H1 (cell line): ENCODE measurements at regions not wholly inside any gene's neighbourhood (a gene's known extent, or its start where the extent isn't known, plus 50 kb on each side); places are given as distances from the start of the nearest gene placed in this dataset.

Experiments
- CTCF ChIA-PET: fragments of 300-600 bp; sonication (Branson Sonifier 250); formaldehyde crosslinking; loops from one replicate; lab custom pipeline; 2021; ENCODE audit not compliant: partially characterized antibody; lab: Charles Lee
- POLR2A ChIA-PET: fragments of 300-600 bp; sonication (Branson Sonifier 250); formaldehyde crosslinking; loops from one replicate; lab custom pipeline; 2021; ENCODE audit warnings: inconsistent platforms; ENCODE audit not compliant: partially characterized antibody; lab: Charles Lee
- DNase-seq, 2 experiments: peaks; one replicate each; pipeline versions ENCODE4 v3.0.0 to v3.0.0-alpha.2; 2010 to 2022; ENCODE audit warnings: low spot score in 2 of 2, low read depth in 1 of 2, mixed read lengths in 1 of 2
- FAIRE-seq: peaks from 2 replicates; lab custom pipeline; 2011; peaks lifted over from hg19 to GRCh38; lab: Jason Lieb, UNC
- H2AFZ ChIP-seq: 2 replicates; pipeline ENCODE4 v1.8.1; 2012; ENCODE audit warnings: low read length, inconsistent platforms
- H2AK5ac ChIP-seq: 2 replicates; pipeline ENCODE4 v1.6.1; 2013; ENCODE audit warnings: low read depth, low read length
- H2BK120ac ChIP-seq: replicated peaks from 2 replicates; pipeline ENCODE3; 2013; ENCODE audit warnings: low read depth, low read length, inconsistent platforms
- H2BK12ac ChIP-seq: 2 replicates; pipeline ENCODE4 v1.6.1; 2013; ENCODE audit warnings: low read depth, low read length
- H2BK15ac ChIP-seq: 2 replicates; pipeline ENCODE4 v1.6.1; 2013; ENCODE audit warnings: low read length
- H2BK20ac ChIP-seq: 2 replicates; pipeline ENCODE4 v1.6.1; 2013; ENCODE audit warnings: low read length
- H2BK5ac ChIP-seq: 2 replicates; pipeline ENCODE4 v1.6.1; 2013; ENCODE audit warnings: low read depth, low read length
- H3K14ac ChIP-seq: 2 replicates; pipeline ENCODE4 v1.6.1; 2013; ENCODE audit warnings: inconsistent platforms; ENCODE audit not compliant: insufficient read length
- H3K18ac ChIP-seq: 2 replicates; pipeline ENCODE4 v1.6.1; 2013; ENCODE audit warnings: low read length; ENCODE audit errors: extremely low read depth
- H3K23ac ChIP-seq: 2 replicates; pipeline ENCODE4 v1.6.1; 2013; ENCODE audit warnings: inconsistent platforms; ENCODE audit not compliant: insufficient read length
- H3K23me2 ChIP-seq: 2 replicates; pipeline ENCODE4 v1.6.1; 2013; ENCODE audit warnings: low read depth, low read length
- H3K27ac ChIP-seq: 2 replicates; pipeline ENCODE4 v1.6.1; 2011; ENCODE audit warnings: low read depth, low read length, inconsistent platforms
- H3K27me3 ChIP-seq, 4 experiments: replicated peaks in 1 of 4; 1 replicate in 1 of 4; 2 replicates in 3 of 4; pipeline versions ENCODE4 v1.6.1 to v1.8.1; 2011 to 2013; ENCODE audit warnings: low read length in 3 of 4, mild to moderate bottlenecking in 3 of 4, inconsistent platforms in 2 of 4, mixed read lengths in 2 of 4, moderate library complexity in 1 of 4; ENCODE audit not compliant: control insufficient read depth in 3 of 4, insufficient read depth in 3 of 4; ENCODE audit errors: extremely low read depth in 1 of 4
- H3K36me3 ChIP-seq, 4 experiments: 2 replicates each; pipeline versions ENCODE4 v1.6.1 to v1.8.1; 2011 to 2013; ENCODE audit warnings: mild to moderate bottlenecking in 4 of 4, low read length in 3 of 4, moderate library complexity in 2 of 4, control low read depth in 1 of 4, inconsistent platforms in 1 of 4; ENCODE audit not compliant: insufficient read depth in 4 of 4, control insufficient read depth in 2 of 4
- H3K4ac ChIP-seq: replicated peaks from 2 replicates; pipeline ENCODE3; 2013; ENCODE audit warnings: low read length, low read depth, mixed read lengths, inconsistent platforms; ENCODE audit not compliant: insufficient read length
- H3K4me1 ChIP-seq, 4 experiments: replicated peaks in 1 of 4; 1 replicate in 1 of 4; 2 replicates in 3 of 4; pipeline versions ENCODE4 v1.6.1 to v1.8.1; 2011 to 2013; ENCODE audit warnings: low read length in 3 of 4, inconsistent platforms in 2 of 4, mixed read lengths in 1 of 4; ENCODE audit not compliant: insufficient read depth in 4 of 4, control insufficient read depth in 3 of 4
- H3K4me2 ChIP-seq, 2 experiments: 2 replicates each; pipeline versions ENCODE4 v1.6.1 to v1.8.1; 2011 to 2013; ENCODE audit warnings: low read depth in 2 of 2, low read length in 2 of 2, control low read depth in 1 of 2, inconsistent platforms in 1 of 2, mild to moderate bottlenecking in 1 of 2; ENCODE audit not compliant: insufficient read depth in 1 of 2
- H3K4me3 ChIP-seq, 4 experiments: fragments of 200-600, 300-600 bp in 1 of 4; sonication (generic), shearing (Covaris generic), sonication (Bioruptor Twin) in 1 of 4; 2 replicates each; pipeline versions ENCODE4 v1.5.1 to v1.8.1; 2011 to 2016; ENCODE audit warnings: low read length in 4 of 4, low read depth in 3 of 4, control low read depth in 2 of 4, inconsistent platforms in 2 of 4, mild to moderate bottlenecking in 2 of 4, mixed read lengths in 1 of 4, moderate library complexity in 1 of 4; ENCODE audit not compliant: insufficient read depth in 2 of 4; ENCODE audit errors: extremely low read depth in 1 of 4
- H3K56ac ChIP-seq: replicated peaks from 2 replicates; pipeline ENCODE3; 2013; ENCODE audit warnings: low read depth, mild to moderate bottlenecking, mixed read lengths, low read length, inconsistent platforms; ENCODE audit not compliant: insufficient read length
- H3K79me1 ChIP-seq: 2 replicates; pipeline ENCODE4 v1.6.1; 2013; ENCODE audit warnings: low read depth, low read length, control low read depth
- H3K79me2 ChIP-seq, 2 experiments: 2 replicates each; pipeline versions ENCODE4 v1.6.1 to v1.8.1; 2012 to 2013; ENCODE audit warnings: low read length in 2 of 2, mild to moderate bottlenecking in 2 of 2, inconsistent platforms in 1 of 2; ENCODE audit not compliant: insufficient read depth in 2 of 2, control insufficient read depth in 1 of 2
- H3K9ac ChIP-seq, 4 experiments: replicated peaks in 1 of 4; 1 replicate in 1 of 4; 2 replicates in 3 of 4; pipeline versions ENCODE4 v1.6.1 to v1.8.1; 2011 to 2013; ENCODE audit warnings: low read depth in 3 of 4, low read length in 3 of 4, control low read depth in 2 of 4, mild to moderate bottlenecking in 2 of 4, moderate library complexity in 2 of 4, inconsistent platforms in 1 of 4; ENCODE audit errors: extremely low read depth in 1 of 4
- H3K9me3 ChIP-seq, 2 experiments: 2 replicates each; pipeline versions ENCODE4 v1.6.1 to v1.8.1; 2012 to 2013; ENCODE audit warnings: mild to moderate bottlenecking in 2 of 2, moderate library complexity in 2 of 2, control low read depth in 1 of 2, inconsistent platforms in 1 of 2, low read depth in 1 of 2, low read length in 1 of 2, mixed read lengths in 1 of 2; ENCODE audit not compliant: insufficient read depth in 2 of 2
- H4K20me1 ChIP-seq, 2 experiments: replicated peaks in 1 of 2; 2 replicates each; pipeline versions ENCODE3 to v1.8.1; 2011 to 2013; ENCODE audit warnings: inconsistent platforms in 2 of 2, low read length in 2 of 2, mild to moderate bottlenecking in 1 of 2; ENCODE audit not compliant: insufficient read depth in 2 of 2, control insufficient read depth in 1 of 2
- H4K5ac ChIP-seq: 2 replicates; pipeline ENCODE4 v1.6.1; 2013; ENCODE audit warnings: low read length, low read depth, mixed read lengths, inconsistent platforms; ENCODE audit not compliant: insufficient read length
- H4K8ac ChIP-seq: 2 replicates; pipeline ENCODE4 v1.8.0; 2013; ENCODE audit warnings: mild to moderate bottlenecking, moderate library complexity, low read length, inconsistent platforms; ENCODE audit not compliant: insufficient read depth; ENCODE audit errors: extremely low read depth
- H4K91ac ChIP-seq: replicated peaks from 2 replicates; pipeline ENCODE3; 2013; ENCODE audit warnings: low read length, mixed read lengths, inconsistent platforms; ENCODE audit not compliant: insufficient read length
- FOSL1 ChIP-seq: IDR thresholded peaks from 2 replicates; pipeline ENCODE4 v1.6.1; 2011; ENCODE audit warnings: mild to moderate bottlenecking, low read depth, low read length, moderate library complexity; ENCODE audit not compliant: insufficient read depth
- TAF1 ChIP-seq: IDR thresholded peaks from 2 replicates; pipeline ENCODE4 v1.6.1; 2011; ENCODE audit warnings: mild to moderate bottlenecking, low read depth, low read length
- TCF12 ChIP-seq: IDR thresholded peaks from 2 replicates; pipeline ENCODE4 v1.6.1; 2011; ENCODE audit warnings: low read depth, mild to moderate bottlenecking, low read length
- WGBS, 2 experiments: shearing (Covaris generic) in 1 of 2; methylation state at CpG; one replicate each; pipeline versions ENCODE4 v1.1.6 to v1.1.7; 2013 to 2015; ENCODE audit warnings: low lambda C conversion rate in 2 of 2, mixed read lengths in 2 of 2, inconsistent platforms in 1 of 2, low coverage in 1 of 2, missing lambda C conversion rate in 1 of 2; ENCODE audit not compliant: insufficient replicate concordance in 2 of 2, insufficient coverage in 1 of 2, insufficient read length in 1 of 2; ENCODE audit errors: extremely low coverage in 1 of 2, missing lambda C conversion rate in 1 of 2; 5-methylcytosine and 5-hydroxymethylcytosine counted together

DNA sequence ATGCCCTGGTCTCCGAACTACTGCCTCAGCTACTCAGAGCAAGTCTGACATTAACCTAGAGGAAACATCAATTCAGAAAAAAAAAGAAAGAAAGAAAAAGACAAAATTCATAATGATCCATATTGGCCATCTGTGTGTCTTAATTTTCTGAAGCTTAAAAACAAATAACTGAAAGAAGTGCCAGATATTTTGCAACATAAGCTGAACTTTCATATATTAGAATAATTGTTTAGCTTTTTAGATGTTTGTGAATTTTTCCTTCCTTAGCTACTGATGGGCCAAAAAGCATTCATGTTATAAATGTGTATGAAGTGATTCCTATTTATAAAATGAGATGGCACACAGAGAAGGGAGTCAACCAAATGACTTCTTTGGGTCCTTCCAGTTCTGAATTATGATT is 555.0 kb upstream of the CHAC2 start:
- Histone ChIP-seq H3K56ac (no peak overlapping the region), H3K79me1 (no peaks in the 10 kb centered on the region), H4K5ac (no peak overlapping the region), H2BK5ac (no peak overlapping the region), H3K14ac (no peak overlapping the region), H2BK12ac (no peak overlapping the region), H3K23ac (no peak overlapping the region), H3K4me2 (no peak overlapping the region), H3K79me2 (no peaks in the 10 kb centered on the region), H3K4me1 (no peaks in the 10 kb centered on the region), H4K8ac (no peak overlapping the region), H3K4me3 (no peak overlapping the region), H2BK15ac (no peak overlapping the region), H3K27ac (no peak overlapping the region), H2AK5ac (no peak overlapping the region), H2BK20ac (no peak overlapping the region), H4K91ac (no peak overlapping the region), H3K27me3 (no peaks in the 10 kb centered on the region), H2AFZ (no peak overlapping the region), H3K9me3 (no peaks in the 10 kb centered on the region), H2BK120ac (no peak overlapping the region), H3K36me3 (no peaks in the 10 kb centered on the region), H3K9ac (no peak overlapping the region), H3K4ac (no peak overlapping the region), H3K23me2 (no peaks in the 10 kb centered on the region), H3K18ac (no peak overlapping the region), H4K20me1 (no peaks in the 10 kb centered on the region)
- FAIRE-seq, result no peak
- DNase-seq, result no peak
- no peak for TF ChIP-seq TAF1
- TF ChIP-seq FOSL1, result no peak
- TF ChIP-seq TCF12, result no peak
- POLR2A ChIA-PET, result no interaction called here
- WGBS, 2 experiments, result 53% methylated on average over 1 of the region's 1 CpG; no CpG with 5 or more reads in 1 of the 2 experiments
- CTCF ChIA-PET, result interaction anchor here (0.9 kb wide), 1 partner anchor 193 kb away, joined by 4 read pairs; no protein-coding TSS in a partner anchor
